ENCODE measurements at regions not wholly inside any gene's neighbourhood (a gene's known extent, or its start where the extent isn't known, plus 50 kb on each side); places are given as distances from the start of the nearest gene placed in this dataset.

DNA sequence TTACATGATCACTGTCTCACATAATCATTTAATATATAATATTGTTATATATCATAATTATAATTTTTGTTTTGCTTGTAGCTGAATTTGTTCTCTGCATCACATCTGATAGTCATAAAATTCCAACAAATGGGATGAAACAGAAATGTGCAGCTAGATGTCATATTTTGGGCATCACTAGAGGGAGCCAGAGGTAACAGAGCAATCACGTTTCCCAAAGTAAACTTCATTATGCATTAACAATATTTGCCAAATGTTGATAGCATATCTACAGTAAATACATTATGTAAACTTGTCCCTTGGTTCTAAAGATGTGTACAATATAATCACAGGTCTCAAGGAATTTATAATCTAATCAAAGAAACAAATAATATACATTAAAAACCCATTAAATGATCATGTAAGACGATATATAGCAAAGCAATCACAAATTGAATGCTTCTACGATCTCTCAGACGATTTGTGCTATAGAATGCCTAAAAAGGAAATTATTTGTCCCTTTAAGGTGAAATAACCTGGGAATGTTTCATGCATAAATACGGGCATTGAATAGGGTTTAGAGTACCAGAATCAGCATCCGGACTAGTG is 234.2 kb upstream of the MCTP2 start:
- 68% methylated on average over 6 of the region's 6 CpGs; no CpG with 5 or more reads in 1 of the 2 experiments for WGBS, 2 experiments (ENCODE audit: extremely low coverage in 1 of 2, insufficient coverage in 1 of 2, insufficient read length in 1 of 2, insufficient replicate concordance in 2 of 2, low coverage in 1 of 2, low lambda C conversion rate in 2 of 2, missing lambda C conversion rate in 1 of 2)
- Histone ChIP-seq H3K4ac (replicated peaks; ENCODE audit: insufficient read length, low read depth, low read length) (no peak overlapping the region), H2BK20ac (ENCODE audit: low read length) (no peak overlapping the region), H3K36me3 (ENCODE audit: control insufficient read depth in 2 of 4, insufficient read depth in 4 of 4, low read length in 3 of 4) (no peaks in the 10 kb centered on the region), H2BK5ac (ENCODE audit: low read depth, low read length) (no peak overlapping the region), H4K91ac (replicated peaks; ENCODE audit: insufficient read length, low read length) (no peak overlapping the region), H3K14ac (ENCODE audit: insufficient read length) (no peak overlapping the region), H2AK5ac (ENCODE audit: low read depth, low read length) (no peak overlapping the region), H3K9me3 (ENCODE audit: insufficient read depth in 2 of 2, low read depth in 1 of 2, low read length in 1 of 2) (no peaks in the 10 kb centered on the region), H3K4me2 (ENCODE audit: insufficient read depth in 1 of 2, low read depth in 2 of 2, low read length in 2 of 2) (no peak overlapping the region), H3K4me1 (replicated peaks in 1 of 4; ENCODE audit: control insufficient read depth in 3 of 4, insufficient read depth in 4 of 4, low read length in 3 of 4) (no peaks in the 10 kb centered on the region), H4K8ac (ENCODE audit: extremely low read depth, insufficient read depth, low read length) (no peak overlapping the region), H2AFZ (ENCODE audit: low read length) (no peak overlapping the region), H3K18ac (ENCODE audit: extremely low read depth, low read length) (no peak overlapping the region), H4K20me1 (replicated peaks in 1 of 2; ENCODE audit: control insufficient read depth in 1 of 2, insufficient read depth in 2 of 2, low read length in 2 of 2) (no peaks in the 10 kb centered on the region), H3K4me3 (ENCODE audit: extremely low read depth in 1 of 4, insufficient read depth in 2 of 4, low read depth in 3 of 4, low read length in 4 of 4) (no peak overlapping the region), H2BK120ac (replicated peaks; ENCODE audit: low read depth, low read length) (no peak overlapping the region), H3K27ac (ENCODE audit: low read depth, low read length) (no peak overlapping the region), H3K23me2 (ENCODE audit: low read depth, low read length) (no peaks in the 10 kb centered on the region; the same call in 1 of the 2 replicates), H3K56ac (replicated peaks; ENCODE audit: insufficient read length, low read depth, low read length) (no peak overlapping the region), H3K27me3 (replicated peaks in 1 of 4; ENCODE audit: control insufficient read depth in 3 of 4, extremely low read depth in 1 of 4, insufficient read depth in 3 of 4, low read length in 3 of 4) (no peaks in the 10 kb centered on the region), H3K79me1 (ENCODE audit: low read depth, low read length) (no peaks in the 10 kb centered on the region), H3K79me2 (ENCODE audit: control insufficient read depth in 1 of 2, insufficient read depth in 2 of 2, low read length in 2 of 2) (no peaks in the 10 kb centered on the region), H2BK15ac (ENCODE audit: low read length) (no peak overlapping the region), H3K9ac (replicated peaks in 1 of 4; ENCODE audit: extremely low read depth in 1 of 4, low read depth in 3 of 4, low read length in 3 of 4) (no peak overlapping the region), H2BK12ac (ENCODE audit: low read depth, low read length) (no peak overlapping the region), H3K23ac (ENCODE audit: insufficient read length) (no peak overlapping the region), H4K5ac (ENCODE audit: insufficient read length, low read depth, low read length) (no peak overlapping the region)
- POLR2A ChIA-PET (ENCODE audit: partially characterized antibody): no interaction called here
- TF ChIP-seq CTBP2 (IDR thresholded peaks at IDR 0.05; ENCODE audit: borderline replicate concordance, insufficient read depth, insufficient read length, low read length) (no peak), SP1 (IDR thresholded peaks at IDR 0.05; ENCODE audit: low read depth, low read length) (no peak), ATF3 (IDR thresholded peaks at IDR 0.05; ENCODE audit: insufficient read depth, low read depth, low read length) (no peak), EZH2 (IDR thresholded peaks at IDR 0.05; ENCODE audit: low read depth, low read length, severe bottlenecking) (no peak), RFX5 (IDR thresholded peaks at IDR 0.05; ENCODE audit: borderline replicate concordance, low read depth, low read length) (no peak), CREB1 (IDR thresholded peaks at IDR 0.05) (no peak), SRF (IDR thresholded peaks at IDR 0.05; ENCODE audit: low read depth, low read length) (no peak), RAD21 (IDR thresholded peaks at IDR 0.05 in 1 of 2, conservative IDR thresholded peaks at IDR 0.05 in 1 of 2; ENCODE audit: low read depth in 2 of 2, low read length in 2 of 2) (peak; percentile 61 to 66)
- TF ChIP-seq, protein P1, sequence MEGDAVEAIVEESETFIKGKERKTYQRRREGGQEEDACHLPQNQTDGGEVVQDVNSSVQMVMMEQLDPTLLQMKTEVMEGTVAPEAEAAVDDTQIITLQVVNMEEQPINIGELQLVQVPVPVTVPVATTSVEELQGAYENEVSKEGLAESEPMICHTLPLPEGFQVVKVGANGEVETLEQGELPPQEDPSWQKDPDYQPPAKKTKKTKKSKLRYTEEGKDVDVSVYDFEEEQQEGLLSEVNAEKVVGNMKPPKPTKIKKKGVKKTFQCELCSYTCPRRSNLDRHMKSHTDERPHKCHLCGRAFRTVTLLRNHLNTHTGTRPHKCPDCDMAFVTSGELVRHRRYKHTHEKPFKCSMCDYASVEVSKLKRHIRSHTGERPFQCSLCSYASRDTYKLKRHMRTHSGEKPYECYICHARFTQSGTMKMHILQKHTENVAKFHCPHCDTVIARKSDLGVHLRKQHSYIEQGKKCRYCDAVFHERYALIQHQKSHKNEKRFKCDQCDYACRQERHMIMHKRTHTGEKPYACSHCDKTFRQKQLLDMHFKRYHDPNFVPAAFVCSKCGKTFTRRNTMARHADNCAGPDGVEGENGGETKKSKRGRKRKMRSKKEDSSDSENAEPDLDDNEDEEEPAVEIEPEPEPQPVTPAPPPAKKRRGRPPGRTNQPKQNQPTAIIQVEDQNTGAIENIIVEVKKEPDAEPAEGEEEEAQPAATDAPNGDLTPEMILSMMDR (IDR thresholded peaks at IDR 0.05; ENCODE audit: control extremely low read depth in 1 of 3, insufficient read depth in 1 of 3, low read depth in 1 of 3, low read length in 3 of 3): peak in 2 of 3 experiments; percentile 55 to 64; a peak in 2 of 4 replicates
- DNase-seq (ENCODE audit: low read depth in 1 of 2, low spot score in 2 of 2): no peak
- CTCF ChIA-PET (ENCODE audit: partially characterized antibody): interaction anchor here (0.6 to 7.1 kb wide), 32 partner anchors 10 to 1816 kb away, joined by 3 to 52 read pairs (median 4); no protein-coding TSS in a partner anchor
- peak; percentile 50 for FAIRE-seq

All from H1 (cell line).